Breast epithelium (tissue), 4 donors: ENCODE measurements at regions not wholly inside any gene's neighbourhood (a gene's known extent, or its start where the extent isn't known, plus 50 kb on each side); places are given as distances from the start of the nearest gene placed in this dataset.

Experiments used
- DNase-seq, 2 donors: peaks; one replicate each; pipeline ENCODE4 v3.0.0-alpha.2; 2019; ENCODE audit warnings: low spot score in 2 of 2
- H3K27ac ChIP-seq, 2 donors: fragments of 200-600 bp; sonication (generic) in 1 of 2; one replicate each; pipeline ENCODE4 v1.5.1; 2016 to 2019; ENCODE audit warnings: mild to moderate bottlenecking in 1 of 2
- H3K27me3 ChIP-seq, 2 donors: fragments of 200-600 bp; sonication (generic) in 1 of 2; one replicate each; pipeline versions ENCODE4 v1.5.1 to v1.6.0; 2017 to 2019; ENCODE audit warnings: control low read depth in 1 of 2, mild to moderate bottlenecking in 1 of 2
- H3K36me3 ChIP-seq: fragments of 200-600 bp; one replicate; pipeline ENCODE4 v1.5.1; 2019
- H3K4me1 ChIP-seq, 2 donors: fragments of 200-600 bp; sonication (generic); one replicate each; pipeline ENCODE4 v1.5.1; 2016 to 2019; ENCODE audit warnings: control low read depth in 1 of 2
- H3K4me3 ChIP-seq, 3 donors: fragments of 200-600 bp; sonication (generic); 1 replicate in 2 of 3; 2 replicates in 1 of 3; pipeline ENCODE4 v1.5.1; 2016 to 2019; ENCODE audit warnings: mild to moderate bottlenecking in 3 of 3, moderate library complexity in 2 of 3
- H3K9me3 ChIP-seq, 2 donors: fragments of 200-600 bp; sonication (generic) in 1 of 2; one replicate each; pipeline ENCODE4 v1.5.1; 2016 to 2019; ENCODE audit warnings: control low read depth in 1 of 2
- CTCF ChIP-seq, 3 donors: fragments of 450-650 bp; IDR thresholded peaks; one replicate each; pipeline ENCODE4 v1.5.1; 2016 to 2017; ENCODE audit warnings: antibody characterized with exemption in 3 of 3, mild to moderate bottlenecking in 3 of 3, moderate library complexity in 3 of 3
- POLR2A ChIP-seq: fragments of 450-650 bp; IDR thresholded peaks from one replicate; pipeline ENCODE4 v1.6.1; 2016; ENCODE audit warnings: antibody characterized with exemption, mild to moderate bottlenecking, moderate library complexity
- POLR2AphosphoS5 ChIP-seq, 3 donors: sonication (generic); formaldehyde crosslinking; IDR thresholded peaks; one replicate each; pipeline ENCODE4 v1.6.1; 2017; ENCODE audit warnings: antibody characterized with exemption in 3 of 3
- intact Hi-C: fragments of 100-400 bp; cut with DNase I; formaldehyde crosslinking; loops from one replicate; pipeline ENCODE4 v1.15.1; 2023; ENCODE audit warnings: low total_unique reads

DNA sequence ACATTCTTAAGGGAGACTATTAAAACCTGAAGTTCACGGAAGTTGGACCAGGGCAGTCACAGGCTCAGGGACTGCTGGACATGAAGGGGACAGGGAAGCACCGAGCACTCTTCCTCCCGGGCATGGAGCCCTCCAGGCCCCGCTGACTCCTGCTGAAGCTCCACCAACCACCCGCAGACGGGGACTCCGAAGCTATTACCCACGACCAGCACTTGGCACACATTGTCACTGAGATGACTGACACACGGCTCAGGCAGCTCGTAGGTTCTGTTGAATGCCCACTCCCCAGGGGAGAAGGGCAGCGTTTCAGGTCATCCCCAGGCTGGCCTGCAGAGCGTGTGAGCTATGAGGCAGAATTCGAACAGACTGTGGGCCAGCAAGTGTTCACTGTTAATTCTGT is 234.8 kb downstream of the NDUFA10 start:
- intact Hi-C loops: no loop called here
- TF ChIP-seq POLR2A (no peak), POLR2AphosphoS5 (IDR thresholded peaks at IDR 0.05) (no peak), CTCF (IDR thresholded peaks at IDR 0.05) (no peak)
- Histone ChIP-seq H3K27ac (no peak overlapping the region), H3K4me3 (no peak overlapping the region), H3K27me3 (no peaks in the 10 kb centered on the region), H3K36me3 (no peaks in the 10 kb centered on the region), H3K9me3 (peaks cover 0 to 7% of the 10 kb centered on the region in 2 donors), H3K4me1 (no peaks in the 10 kb centered on the region)
- peak in 1 of 2 donors; percentile 45 for DNase-seq

- Histone ChIP-seq H3K27me3 (no peaks in the 10 kb centered on the region), H3K4me3 (no peak overlapping the region), H3K9me3 (peaks cover 0 to 7% of the 10 kb centered on the region in 2 donors), H3K36me3 (no peaks in the 10 kb centered on the region), H3K27ac (no peak overlapping the region), H3K4me1 (no peaks in the 10 kb centered on the region)
- TF ChIP-seq POLR2A (no peak), POLR2AphosphoS5 (IDR thresholded peaks at IDR 0.05) (no peak), CTCF (IDR thresholded peaks at IDR 0.05) (no peak)
- intact Hi-C loops: loop anchor here (10.0 kb wide), 1 partner anchor 385 kb away; no protein-coding TSS in a partner anchor
- DNase-seq: peak in 1 of 2 donors; percentile 34
Observed at GRCh38 chr2:239789711-239790110, 235.4 kb downstream of the NDUFA10 start.

- no peaks in the 10 kb centered on the region for H3K36me3 ChIP-seq
- peaks cover 0 to 7% of the 10 kb centered on the region in 2 donors for H3K9me3 ChIP-seq
- DNase-seq: no peak
- no peaks in the 10 kb centered on the region for H3K27me3 ChIP-seq
- H3K4me1 ChIP-seq: no peaks in the 10 kb centered on the region
- intact Hi-C loops: loop anchor here (10.0 kb wide), 1 partner anchor 386 kb away; no protein-coding TSS in a partner anchor
- TF ChIP-seq POLR2A: no peak
- no peak for TF ChIP-seq CTCF (IDR thresholded peaks at IDR 0.05)
- TF ChIP-seq POLR2AphosphoS5 (IDR thresholded peaks at IDR 0.05): no peak
- no peak overlapping the region for H3K4me3 ChIP-seq
- no peak overlapping the region for H3K27ac ChIP-seq
Observed at GRCh38 chr2:239788576-239789098, 236.5 kb downstream of the NDUFA10 start.

- DNase-seq: no peak
- Histone ChIP-seq H3K27ac (no peak overlapping the region), H3K4me1 (no peaks in the 10 kb centered on the region), H3K4me3 (no peak overlapping the region), H3K36me3 (no peaks in the 10 kb centered on the region), H3K27me3 (no peaks in the 10 kb centered on the region), H3K9me3 (peaks cover 0 to 7% of the 10 kb centered on the region in 2 donors)
- TF ChIP-seq CTCF (IDR thresholded peaks at IDR 0.05) (no peak), POLR2A (no peak), POLR2AphosphoS5 (IDR thresholded peaks at IDR 0.05) (no peak)
- intact Hi-C loops: loop anchor here (10.0 kb wide), 1 partner anchor 387 kb away; no protein-coding TSS in a partner anchor
Observed at GRCh38 chr2:239787538-239788050, 237.5 kb downstream of the NDUFA10 start.

- Histone ChIP-seq H3K9me3 (peaks cover 0 to 7% of the 10 kb centered on the region in 2 donors), H3K4me1 (no peaks in the 10 kb centered on the region), H3K27ac (no peak overlapping the region), H3K27me3 (no peaks in the 10 kb centered on the region), H3K4me3 (no peak overlapping the region), H3K36me3 (no peaks in the 10 kb centered on the region)
- no peak for DNase-seq
- no peak for TF ChIP-seq CTCF (IDR thresholded peaks at IDR 0.05)
- TF ChIP-seq POLR2A: no peak
- no peak for TF ChIP-seq POLR2AphosphoS5 (IDR thresholded peaks at IDR 0.05)
- intact Hi-C loops: loop anchor here (10.0 kb wide), 1 partner anchor 388 kb away; no protein-coding TSS in a partner anchor
Observed at GRCh38 chr2:239786791-239787190, 238.4 kb downstream of the NDUFA10 start.
